NCI-H1694 (cell line): ENCODE measurements at regions not wholly inside any gene's neighbourhood (a gene's known extent, or its start where the extent isn't known, plus 50 kb on each side); places are given as distances from the start of the nearest gene placed in this dataset.
"Not testable (repeated sequence)": the region's sequence is repeated elsewhere in the genome, so short reads cannot be mapped to it uniquely, and the experiment has no call there.

Experiments used
- DNase-seq: peaks from one replicate; lab custom pipeline; 2025; lab: John Stamatoyannopoulos, UW

GRCh38 chr6:144689503-144690040 is 404.4 kb downstream of the UTRN start:
- DNase-seq = no peak

- DNase-seq = no peak
These were observed 405.0 kb downstream of the UTRN start for GRCh38 chr6:144690133-144690532.

- no peak for DNase-seq
These were observed 405.5 kb downstream of the UTRN start for GRCh38 chr6:144690666-144691065.

GRCh38 chr6:144692050-144692449 is 406.9 kb downstream of the UTRN start:
- not testable (repeated sequence) for DNase-seq

GRCh38 chr6:144695858-144696533 is 410.9 kb downstream of the UTRN start:
- DNase-seq = no peak

DNA sequence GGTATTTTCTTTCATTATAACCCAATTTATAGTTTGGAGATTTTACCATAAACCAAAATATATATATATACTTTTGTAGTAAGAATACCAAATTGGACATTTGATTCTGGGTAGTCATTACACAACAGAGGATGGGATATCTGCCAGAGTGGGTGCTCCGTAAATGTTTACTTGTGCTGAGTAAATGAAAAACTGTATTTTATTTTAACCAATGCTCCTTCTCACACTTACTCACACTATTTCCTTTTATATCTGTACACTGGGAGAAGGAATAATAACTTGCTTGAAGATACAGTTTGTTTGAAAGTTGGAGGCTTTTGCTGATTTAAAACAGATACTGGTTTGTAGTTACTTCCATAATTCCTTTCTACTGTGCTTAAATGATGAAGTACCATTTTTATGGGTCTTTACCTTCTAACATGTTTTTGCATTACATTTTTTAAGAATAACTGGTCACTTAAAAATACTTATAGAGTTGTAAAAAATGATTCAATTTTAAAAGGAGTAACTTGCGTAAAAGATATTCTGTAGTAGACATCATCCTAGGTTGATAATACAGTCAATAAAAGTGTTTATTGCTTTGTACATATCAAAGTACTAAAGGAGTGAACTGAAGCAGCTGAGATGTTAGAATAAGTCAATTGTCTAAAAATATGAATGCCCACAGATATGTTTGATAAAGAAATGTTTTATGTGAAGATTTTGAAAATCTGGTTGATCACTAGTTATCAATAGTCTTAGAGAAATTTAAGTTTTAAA is 411.7 kb downstream of the UTRN start:
- DNase-seq = no peak

- no peak for DNase-seq
These were observed 412.2 kb downstream of the UTRN start for GRCh38 chr6:144697369-144697760.

- DNase-seq = no peak
These were observed 412.7 kb downstream of the UTRN start for GRCh38 chr6:144697801-144698200.

DNA sequence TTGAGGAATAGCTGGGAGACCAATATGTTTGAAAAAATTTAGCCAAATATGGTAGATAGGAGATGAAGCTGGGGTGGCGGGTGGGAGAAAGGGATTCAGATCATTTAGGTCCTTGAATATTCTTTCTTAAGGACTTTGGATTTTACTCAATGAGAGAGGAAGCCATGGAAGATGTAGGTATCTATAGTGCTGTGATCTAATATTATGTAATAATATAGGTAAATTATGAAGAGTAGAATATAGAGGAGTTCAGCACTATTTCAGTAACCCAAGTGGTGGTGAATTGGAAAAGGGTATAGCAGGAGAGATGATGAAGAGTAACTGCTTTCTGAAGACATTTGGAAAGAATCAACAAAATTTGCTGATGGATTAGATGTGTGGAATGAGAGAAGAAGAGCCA is 417.6 kb downstream of the UTRN start:
- DNase-seq = no peak

DNA sequence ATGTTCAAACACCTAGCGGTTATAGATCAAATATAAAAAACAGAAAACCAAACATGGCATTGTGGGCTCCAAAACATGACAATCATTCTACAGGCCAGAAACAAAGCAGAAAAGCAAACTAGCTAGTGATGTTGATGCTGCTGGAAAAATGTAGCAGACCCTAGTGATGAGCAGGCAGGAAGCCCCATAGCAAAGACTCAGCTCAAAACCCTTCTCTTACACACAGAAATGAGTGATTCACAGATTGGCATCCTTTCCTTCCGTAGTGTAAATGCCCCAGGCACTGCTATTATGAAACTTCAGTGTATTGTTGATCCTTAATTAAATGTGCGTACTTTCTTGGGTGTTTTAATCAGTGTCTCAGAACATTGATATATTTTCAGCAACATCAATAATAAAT is 425.1 kb downstream of the UTRN start:
- no peak for DNase-seq

- no peak for DNase-seq
These were observed 426.5 kb downstream of the UTRN start for GRCh38 chr6:144711661-144712060.

DNA sequence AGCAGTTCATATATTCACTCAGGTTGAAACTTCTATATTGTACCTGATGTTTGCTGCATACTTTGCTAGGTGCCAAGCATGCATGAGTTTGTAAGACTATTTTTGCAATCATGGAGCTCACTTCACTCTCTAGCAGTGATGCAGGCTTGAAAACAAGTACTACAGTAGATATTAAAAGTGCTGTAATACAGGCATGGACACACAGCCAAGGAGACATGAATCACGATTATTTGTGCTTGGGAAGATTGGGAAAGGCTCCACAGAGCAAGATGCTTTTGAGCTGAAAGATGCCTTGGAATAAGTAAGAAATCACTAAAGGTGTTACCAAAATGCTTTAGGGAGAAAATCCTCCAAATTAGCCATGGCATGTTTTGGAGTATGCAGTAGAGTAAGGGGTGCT is 427.4 kb downstream of the UTRN start:
- no peak for DNase-seq

DNA sequence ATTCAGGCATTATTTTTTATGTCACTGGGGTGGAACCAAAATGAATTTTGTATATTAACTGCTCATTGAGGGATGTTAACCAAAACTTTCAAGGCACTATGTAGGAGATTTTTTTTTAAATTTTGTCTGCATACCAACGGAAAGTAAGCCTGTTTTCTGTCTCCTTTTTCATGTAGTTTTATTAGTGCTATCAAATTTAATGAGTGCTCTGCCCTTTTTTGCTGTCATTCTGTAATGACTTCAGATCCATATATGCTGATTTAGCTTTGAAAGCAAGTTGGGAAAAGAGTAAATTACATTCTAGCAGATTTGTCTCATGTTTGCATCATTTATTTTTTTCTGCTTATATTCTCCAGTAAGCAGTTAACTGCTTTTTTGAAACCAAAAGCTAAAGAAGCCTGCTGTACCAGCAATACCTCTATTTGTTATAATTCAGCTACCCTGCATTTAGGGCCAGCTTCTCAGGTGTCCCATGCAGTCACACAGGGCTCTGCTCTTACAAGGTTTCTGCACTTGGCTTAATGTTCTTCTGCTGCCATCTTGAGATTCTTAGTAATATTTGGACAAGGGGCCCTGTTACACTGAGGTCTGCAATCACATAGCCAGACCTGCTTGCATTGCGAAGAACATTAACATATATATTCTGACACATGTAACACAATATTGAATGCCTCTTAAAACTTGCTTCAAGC is 429.0 kb downstream of the UTRN start:
- no peak for DNase-seq

DNA sequence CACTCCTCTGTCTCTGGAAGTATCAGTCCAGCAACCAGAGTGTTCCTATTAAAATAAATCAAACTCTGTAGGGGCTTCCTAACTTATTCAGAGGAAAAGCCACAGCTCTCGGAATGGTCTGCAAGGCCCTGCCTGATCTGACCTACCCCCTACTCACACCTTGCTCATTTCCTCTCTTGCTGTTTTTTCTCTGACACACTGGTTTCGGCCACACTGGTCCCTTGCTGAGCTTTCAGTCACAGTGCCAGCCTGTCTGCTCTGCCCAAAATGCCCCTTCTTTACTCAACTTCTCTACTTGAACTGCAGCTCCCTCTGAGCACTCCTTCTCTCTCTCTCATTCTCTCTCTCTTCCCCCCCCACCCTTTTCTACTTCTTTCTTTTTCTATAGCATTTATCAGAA is 430.2 kb downstream of the UTRN start:
- DNase-seq = no peak

- DNase-seq = no peak
These were observed 433.3 kb downstream of the UTRN start for GRCh38 chr6:144718431-144718830.

DNA sequence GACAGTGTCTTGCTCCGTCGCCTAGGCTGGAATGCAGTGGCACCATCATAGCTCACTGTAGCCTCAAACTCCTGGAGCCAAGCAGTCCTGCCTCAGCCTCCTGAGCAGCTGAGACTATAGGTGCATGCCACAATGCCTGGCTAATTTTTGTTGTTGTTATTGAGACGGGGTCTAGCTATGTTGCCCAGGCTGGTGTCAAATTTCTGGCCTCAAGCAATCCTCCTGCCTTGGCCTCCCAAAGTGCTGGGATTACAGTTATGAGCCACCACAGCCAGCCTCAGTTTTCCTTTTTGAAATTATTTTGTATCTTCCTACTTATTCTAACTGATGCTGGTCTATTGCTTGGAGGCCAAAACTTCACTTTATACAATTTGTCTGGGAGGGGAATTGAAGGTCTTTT is 436.1 kb downstream of the UTRN start:
- no peak for DNase-seq

DNA sequence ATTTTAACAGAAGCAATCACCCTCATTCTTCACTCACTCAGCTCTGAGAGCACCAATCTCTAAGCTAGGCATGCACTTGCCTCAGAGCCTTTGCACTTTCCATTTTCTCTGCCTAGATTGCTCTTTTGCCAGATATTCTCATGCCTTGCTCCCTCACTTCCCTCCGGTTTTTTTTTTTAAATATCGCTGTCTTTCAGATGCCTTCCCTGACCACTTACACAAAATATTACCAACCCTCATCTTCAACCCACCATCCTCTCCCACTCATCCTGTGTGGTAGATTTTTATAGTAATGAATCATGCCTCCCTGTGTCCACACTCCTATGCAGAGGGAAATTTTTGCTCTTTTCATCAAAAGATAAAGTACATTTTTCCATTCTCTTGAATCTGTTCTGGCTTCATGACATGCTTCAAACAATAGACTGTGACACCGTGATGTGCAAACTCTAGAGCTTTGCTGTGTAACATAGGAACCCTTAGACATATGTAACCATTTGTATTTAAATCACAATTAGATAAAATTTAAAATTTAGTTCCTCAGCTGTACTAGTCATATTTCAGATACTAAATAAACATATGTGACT is 437.1 kb downstream of the UTRN start:
- DNase-seq = no peak

- no peak for DNase-seq
These were observed 437.8 kb downstream of the UTRN start for GRCh38 chr6:144722925-144723324.

GRCh38 chr6:144723431-144723830 is 438.3 kb downstream of the UTRN start:
- no peak for DNase-seq

- DNase-seq = no peak
These were observed 439.7 kb downstream of the UTRN start for GRCh38 chr6:144724818-144725217.

GRCh38 chr6:144725736-144726522 is 440.8 kb downstream of the UTRN start:
- DNase-seq = no peak

GRCh38 chr6:144728804-144729203 is 443.7 kb downstream of the UTRN start:
- no peak for DNase-seq
